C1 segment of cervical spinal cord (tissue), 14 donors: ENCODE measurements at regions not wholly inside any gene's neighbourhood (a gene's known extent, or its start where the extent isn't known, plus 50 kb on each side); places are given as distances from the start of the nearest gene placed in this dataset.

ENCODE experiments used
- DNase-seq, 14 donors: peaks; one replicate each; lab custom pipeline; 2025; lab: John Stamatoyannopoulos, UW

GRCh38 chr11:127612607-127613006 is 612.0 kb upstream of the KIRREL3 start:
- no peak for DNase-seq

- no peak for DNase-seq
Measured at GRCh38 chr11:127609025-127609773, 608.6 kb upstream of the KIRREL3 start.

DNA sequence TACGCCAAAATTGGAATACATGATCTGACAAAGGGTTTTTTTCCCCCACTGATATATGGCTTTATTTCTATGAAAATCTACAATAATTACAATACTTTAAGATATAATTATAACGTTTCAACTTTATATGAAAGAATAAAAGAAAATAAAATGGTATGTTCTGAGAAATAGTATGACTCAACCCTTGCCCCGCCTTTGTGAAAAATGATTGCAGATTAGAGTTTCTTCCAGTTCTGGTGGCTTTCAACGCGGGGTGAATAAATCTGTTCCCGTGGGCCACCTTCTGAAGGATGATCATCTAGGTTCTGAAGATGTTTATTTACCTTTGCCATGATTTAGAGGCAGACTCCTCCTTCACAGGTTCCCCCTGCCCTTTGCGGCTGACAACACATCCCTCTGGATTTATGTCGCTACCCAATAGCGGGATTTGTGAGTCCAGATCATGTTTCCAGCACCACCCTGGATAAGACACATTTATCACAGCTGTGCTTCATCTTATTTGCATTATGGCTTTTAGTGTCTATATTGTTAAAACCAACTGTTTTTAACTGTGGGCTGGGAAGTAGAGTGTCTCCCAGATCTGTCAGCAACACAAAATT is 607.0 kb upstream of the KIRREL3 start:
- DNase-seq: no peak

DNA sequence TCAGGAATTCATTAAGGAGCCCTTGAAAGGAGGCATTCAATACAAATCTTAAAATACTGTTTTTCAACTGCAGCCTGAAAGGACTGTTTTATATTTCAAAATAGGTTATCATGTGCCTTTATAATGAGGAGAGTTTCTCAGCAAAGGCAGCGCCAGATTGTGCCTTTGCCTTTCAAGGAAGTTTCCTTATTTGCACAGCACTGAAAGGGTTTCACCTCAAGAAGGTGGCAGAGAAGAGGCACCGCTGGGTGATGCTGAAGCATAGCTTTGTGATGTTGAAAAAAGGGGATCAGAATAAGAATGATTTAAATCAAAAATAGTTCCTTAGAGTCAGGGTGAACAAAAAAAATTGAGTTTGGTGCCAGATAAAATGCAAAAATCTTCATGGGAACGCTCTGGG is 601.0 kb upstream of the KIRREL3 start:
- DNase-seq: no peak

DNA sequence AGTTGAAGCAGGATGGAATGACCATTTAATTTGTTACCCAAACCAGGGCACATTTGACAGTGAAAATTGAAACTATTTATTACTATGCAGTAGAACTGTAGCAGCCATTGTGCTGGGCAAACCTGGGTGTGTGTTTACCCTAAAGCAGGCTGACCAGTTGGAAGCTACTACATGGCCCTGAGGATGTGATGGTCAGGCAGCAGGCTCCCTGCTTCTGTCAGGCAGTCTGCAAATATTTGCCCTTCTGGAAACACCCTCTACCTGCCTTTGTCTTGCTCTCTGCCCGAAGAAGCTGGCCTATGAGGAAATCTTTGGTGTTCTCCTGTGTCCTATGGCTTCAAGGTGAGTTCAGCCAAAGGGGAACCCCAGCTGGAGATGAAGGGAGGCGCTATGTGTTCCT is 600.1 kb upstream of the KIRREL3 start:
- no peak for DNase-seq

GRCh38 chr11:127598476-127598875 is 597.9 kb upstream of the KIRREL3 start:
- DNase-seq: no peak

GRCh38 chr11:127596433-127596832 is 595.9 kb upstream of the KIRREL3 start:
- no peak for DNase-seq

DNA sequence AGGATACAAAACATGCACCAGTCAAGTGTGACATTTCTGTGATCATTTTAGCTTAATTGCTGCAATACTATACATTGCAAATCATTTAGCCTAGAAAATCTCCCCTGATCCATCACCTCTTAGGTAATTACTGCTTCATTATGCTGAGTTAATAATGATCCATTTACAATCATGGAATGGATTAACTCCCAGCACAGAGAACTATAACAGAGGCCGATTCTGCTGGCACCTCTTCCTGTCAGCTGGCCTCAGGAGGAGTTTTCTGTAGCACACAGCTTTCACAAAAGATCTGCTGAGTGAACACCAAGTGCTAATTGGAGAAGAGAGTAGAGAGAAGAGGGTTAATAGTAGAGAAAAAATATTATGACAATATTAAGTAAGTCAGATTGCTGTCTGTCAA is 591.8 kb upstream of the KIRREL3 start:
- DNase-seq: no peak

GRCh38 chr11:127590314-127590713 is 589.7 kb upstream of the KIRREL3 start:
- DNase-seq: no peak

GRCh38 chr11:127588431-127588830 is 587.9 kb upstream of the KIRREL3 start:
- DNase-seq: no peak

DNA sequence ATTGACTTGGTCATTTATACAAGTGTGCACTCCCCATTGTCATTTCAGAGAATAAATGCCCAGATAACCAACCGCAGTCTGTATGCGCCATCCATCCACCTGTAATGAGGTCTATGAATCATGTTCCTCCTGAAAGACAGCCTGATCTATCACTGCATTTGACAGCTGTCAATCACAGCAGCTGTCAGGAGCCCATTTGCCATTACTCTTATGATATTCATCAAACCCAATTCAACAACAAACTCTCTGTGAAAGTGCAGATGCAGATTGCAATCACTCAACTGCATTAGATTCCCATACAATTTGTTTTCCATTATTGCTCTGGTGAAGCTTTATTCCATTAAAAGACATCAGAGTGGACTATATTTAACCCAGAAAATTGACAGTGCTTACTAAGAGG is 586.9 kb upstream of the KIRREL3 start:
- no peak for DNase-seq

DNA sequence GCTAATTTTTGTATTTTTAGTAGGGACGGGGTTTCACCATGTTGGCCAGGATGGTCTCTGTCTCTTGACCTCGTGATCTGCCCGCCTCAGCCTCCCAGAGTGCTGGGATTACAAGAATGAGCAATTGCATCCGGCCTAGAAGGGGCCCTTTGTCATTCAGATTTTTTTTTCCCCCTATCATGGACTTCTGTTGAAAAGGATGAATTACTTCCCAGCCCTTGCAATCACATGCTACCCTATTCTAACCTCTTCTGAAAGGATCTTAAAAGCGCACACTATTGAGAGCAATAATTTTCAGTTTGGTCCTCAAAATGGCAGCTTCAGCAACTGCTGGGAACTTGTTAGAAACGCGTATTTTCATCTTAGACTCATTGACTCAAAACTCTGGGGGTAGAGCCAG is 575.6 kb upstream of the KIRREL3 start:
- no peak for DNase-seq

DNA sequence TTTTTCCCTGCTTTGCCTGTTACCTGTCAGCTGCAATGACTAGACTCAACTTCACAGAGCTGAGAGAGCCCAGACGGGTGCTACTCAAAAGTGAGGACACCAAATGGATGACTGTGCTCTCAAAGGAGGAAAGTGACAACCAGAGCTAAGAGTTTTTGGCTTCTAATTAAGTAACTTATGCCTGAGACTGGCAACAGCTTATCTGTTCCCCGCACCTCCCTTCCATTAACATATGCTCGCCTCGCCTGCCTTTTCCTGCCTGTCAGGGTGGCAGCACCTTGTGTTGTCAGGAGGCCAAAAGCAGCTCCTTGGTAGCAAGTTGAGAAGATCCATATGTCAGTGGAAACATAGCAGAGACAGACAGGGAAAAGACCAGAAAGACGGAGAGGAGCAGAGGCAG is 573.9 kb upstream of the KIRREL3 start:
- DNase-seq: no peak

DNA sequence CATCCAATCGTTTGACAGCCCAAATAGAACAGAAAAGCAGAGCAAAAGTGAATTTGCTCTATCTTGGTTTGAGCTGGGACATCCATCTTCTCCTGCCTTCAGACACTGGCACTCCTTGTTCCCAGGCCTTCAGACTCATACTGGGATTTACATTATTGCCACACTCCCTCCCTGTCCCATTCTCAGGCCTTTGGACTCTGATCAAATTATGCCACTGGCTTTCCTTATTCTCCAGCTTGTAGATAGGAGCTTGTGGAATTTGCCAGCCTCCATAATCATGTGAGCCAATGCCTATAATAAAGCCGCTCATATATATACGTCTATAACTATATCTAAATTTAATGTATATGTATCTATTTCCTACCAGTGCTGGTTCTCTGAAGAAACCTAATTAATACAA is 568.3 kb upstream of the KIRREL3 start:
- no peak for DNase-seq

DNA sequence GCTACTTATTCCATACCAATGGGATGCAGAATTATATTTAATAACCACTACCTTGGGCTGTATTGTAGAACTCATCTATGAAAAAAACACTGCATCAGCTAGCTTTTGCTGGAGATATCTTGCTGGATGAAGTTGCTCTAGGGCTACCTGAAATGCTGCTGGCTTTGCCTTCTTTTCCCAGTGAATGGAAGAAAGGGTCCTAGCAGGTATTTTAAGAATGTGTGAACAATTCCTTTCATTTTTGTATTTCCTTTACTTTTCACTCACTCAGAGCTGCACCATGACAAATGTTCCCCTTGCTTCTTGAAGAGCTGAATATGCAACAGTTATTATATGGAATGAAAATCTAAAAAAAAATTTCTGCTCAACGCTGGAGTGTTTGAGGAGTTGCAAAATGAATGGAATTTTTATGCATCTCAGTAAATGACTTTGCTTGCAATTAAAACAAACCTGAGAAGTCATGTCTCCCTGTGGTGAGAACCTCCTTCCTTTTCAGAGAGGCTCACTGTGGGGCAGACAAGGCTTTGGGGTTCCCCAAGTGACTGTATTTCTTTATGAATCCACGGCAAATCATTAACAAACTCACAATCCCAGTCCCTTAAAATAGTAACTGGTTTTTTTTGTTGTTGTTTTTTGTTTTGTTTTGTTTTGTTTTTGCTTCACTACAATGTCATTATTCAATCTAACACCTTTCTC is 566.8 kb upstream of the KIRREL3 start:
- DNase-seq: no peak

DNA sequence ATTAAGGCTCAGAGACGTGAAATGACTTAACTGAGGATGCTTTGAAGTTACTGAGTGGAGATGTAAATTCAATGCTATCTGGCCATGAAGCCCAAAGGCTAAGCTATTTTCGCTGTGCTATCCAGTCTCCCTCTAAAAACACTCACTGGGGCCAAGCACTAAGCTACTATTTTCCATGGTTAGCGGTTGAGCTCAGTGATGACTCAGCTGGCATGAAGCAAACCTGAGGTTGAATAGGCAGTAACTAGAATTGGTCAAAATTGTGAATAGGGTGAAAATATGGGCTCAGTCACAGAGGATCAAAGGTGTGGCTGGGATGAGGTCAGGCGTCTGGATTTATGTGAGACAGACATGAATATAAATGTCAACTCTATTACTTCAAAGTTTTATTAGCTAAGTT is 564.2 kb upstream of the KIRREL3 start:
- no peak for DNase-seq

DNA sequence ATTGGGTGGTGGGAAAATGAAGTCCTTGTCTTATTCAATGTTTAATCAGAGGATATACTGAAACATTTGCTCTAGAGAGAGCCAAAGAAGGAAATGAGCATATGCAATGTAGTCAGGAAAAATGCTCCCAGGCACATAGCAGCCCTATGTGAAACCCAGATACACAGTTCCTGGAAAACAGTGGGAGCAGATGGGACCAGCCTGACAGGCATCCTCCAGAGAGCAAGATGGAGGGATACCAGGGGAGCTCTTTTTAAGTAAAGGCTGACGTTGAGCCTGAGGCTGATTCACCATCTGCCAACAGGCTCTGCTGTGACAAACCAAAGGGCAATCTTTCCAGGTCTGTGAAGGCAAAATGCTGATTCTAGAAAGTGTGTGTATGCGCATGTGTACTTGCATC is 559.4 kb upstream of the KIRREL3 start:
- no peak for DNase-seq

GRCh38 chr11:127552446-127552845 is 551.9 kb upstream of the KIRREL3 start:
- no peak for DNase-seq

GRCh38 chr11:127531167-127531566 is 530.6 kb upstream of the KIRREL3 start:
- DNase-seq: no peak

GRCh38 chr11:127528297-127528696 is 527.7 kb upstream of the KIRREL3 start:
- no peak for DNase-seq

GRCh38 chr11:127524618-127525017 is 524.0 kb upstream of the KIRREL3 start:
- DNase-seq: no peak

DNA sequence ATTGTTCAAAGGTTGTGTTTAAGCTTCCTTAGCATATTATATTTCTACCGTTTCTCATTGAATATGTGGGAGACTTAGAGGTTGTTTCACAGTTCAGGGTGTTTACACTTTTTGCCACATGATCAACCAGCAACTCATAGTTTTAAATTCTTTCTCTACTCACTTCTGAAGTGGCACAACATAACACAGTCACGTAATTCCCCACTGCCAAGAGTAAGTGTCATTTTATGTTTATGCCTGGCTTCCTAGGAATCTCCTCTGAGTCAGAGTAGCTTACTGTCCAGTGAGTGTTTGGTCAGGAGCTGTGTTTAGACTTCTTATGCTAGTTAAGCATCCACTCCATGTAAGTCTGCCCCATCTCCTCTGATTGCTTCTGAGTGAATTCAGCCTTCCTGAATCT is 520.8 kb upstream of the KIRREL3 start:
- DNase-seq: no peak

DNA sequence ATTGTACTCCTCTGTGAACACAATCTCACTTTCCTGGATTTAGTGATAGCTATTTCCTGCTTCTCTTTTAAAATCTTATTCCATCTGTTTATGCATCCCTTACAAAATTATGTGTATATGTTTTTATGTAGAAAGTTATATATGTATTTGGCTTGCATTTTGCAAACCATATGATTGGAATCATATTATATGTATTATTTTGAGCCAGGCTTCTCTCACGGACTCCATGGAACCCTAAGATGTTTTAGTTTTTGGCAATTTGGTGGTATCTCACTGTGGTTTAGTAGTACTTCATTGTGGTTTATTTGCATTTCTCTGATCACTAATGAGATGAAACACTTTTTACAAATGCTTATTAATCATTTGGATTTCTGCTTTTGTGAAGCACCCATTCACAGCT is 507.3 kb upstream of the KIRREL3 start:
- DNase-seq: no peak
